Stimulated activated CD4-positive, alpha-beta T cell treated with anti-CD3 and anti-CD28 coated beads, Interleukin-15, amount 100 ng/mL, for 1 hour (primary cell): ENCODE measurements at regions not wholly inside any gene's neighbourhood (a gene's known extent, or its start where the extent isn't known, plus 50 kb on each side); places are given as distances from the start of the nearest gene placed in this dataset.
"Not testable (repeated sequence)": the region's sequence is repeated elsewhere in the genome, so short reads cannot be mapped to it uniquely, and the experiment has no call there.

Experiments
- DNase-seq, 2 donors: peaks; one replicate each; pipeline ENCODE4 v3.0.0-alpha.2; 2020; ENCODE audit warnings: low read depth in 1 of 2, low spot score in 1 of 2

- no peak for DNase-seq
Measured at GRCh38 chr22:48426466-48427380, 1401.0 kb downstream of the BRD1 start.

- no peak for DNase-seq
Measured at GRCh38 chr22:48425641-48426040, 1402.0 kb downstream of the BRD1 start.

GRCh38 chr22:48425091-48425506 lies 1402.6 kb downstream of the BRD1 start:
- DNase-seq = no peak

- no peak for DNase-seq
Measured at GRCh38 chr22:48424661-48425060, 1403.0 kb downstream of the BRD1 start.

GRCh38 chr22:48424201-48424627 lies 1403.5 kb downstream of the BRD1 start:
- no peak for DNase-seq

GRCh38 chr22:48423481-48423911 lies 1404.2 kb downstream of the BRD1 start:
- no peak for DNase-seq

GRCh38 chr22:48422900-48423480 lies 1404.7 kb downstream of the BRD1 start:
- no peak for DNase-seq

- no peak for DNase-seq
Measured at GRCh38 chr22:48418831-48419230, 1408.8 kb downstream of the BRD1 start.

GRCh38 chr22:48417225-48418070 lies 1410.2 kb downstream of the BRD1 start:
- DNase-seq = no peak

GRCh38 chr22:48416396-48417224 lies 1411.1 kb downstream of the BRD1 start:
- DNase-seq = no peak

GRCh38 chr22:48415520-48415919 lies 1412.2 kb downstream of the BRD1 start:
- no peak for DNase-seq

- DNase-seq = no peak
Measured at GRCh38 chr22:48414651-48415050, 1413.0 kb downstream of the BRD1 start.

- DNase-seq = not testable (repeated sequence)
Measured at GRCh38 chr22:48412931-48413330, 1414.7 kb downstream of the BRD1 start.

- no peak for DNase-seq
Measured at GRCh38 chr22:48410536-48410935, 1417.1 kb downstream of the BRD1 start.

GRCh38 chr22:48407256-48407955 lies 1420.3 kb downstream of the BRD1 start:
- DNase-seq = no peak

GRCh38 chr22:48406161-48406560 lies 1421.5 kb downstream of the BRD1 start:
- DNase-seq = no peak

GRCh38 chr22:48405741-48406140 lies 1421.9 kb downstream of the BRD1 start:
- no peak for DNase-seq

- no peak for DNase-seq
Measured at GRCh38 chr22:48404801-48405447, 1422.7 kb downstream of the BRD1 start.
